Left ventricle myocardium superior (tissue), 1 donor: ENCODE measurements at regions not wholly inside any gene's neighbourhood (a gene's known extent, or its start where the extent isn't known, plus 50 kb on each side); places are given as distances from the start of the nearest gene placed in this dataset.

Source experiments
- ATAC-seq: fragments of 200-7000 bp; cut with Tn5 transposase; one replicate; pipeline ENCODE4 v1.9.1; 2020; ENCODE audit warnings: mild to moderate bottlenecking, moderate library complexity
- DNase-seq: peaks from one replicate; pipeline ENCODE4 v3.0.0-alpha.2; 2020
- intact Hi-C: fragments of 100-400 bp; cut with micrococcal nuclease; formaldehyde crosslinking; loops from one replicate; pipeline ENCODE4 v1.11.0; 2022
- donor health status: DM: no; HTN: yes; CAD: no; lungs with severe emphysema.

GRCh38 chr12:98090731-98091130 lies 424.7 kb upstream of the TMPO start:
- ATAC-seq = no peak
- intact Hi-C loops = no loop called here
- no peak for DNase-seq

- DNase-seq (no peak), ATAC-seq (no peak)
- intact Hi-C loops = no loop called here
Observed at GRCh38 chr12:98096436-98096835, 419.0 kb upstream of the TMPO start.

- intact Hi-C loops = no loop called here
- ATAC-seq (no peak), DNase-seq (no peak)
Observed at GRCh38 chr12:98106031-98106683, 409.2 kb upstream of the TMPO start.

- DNase-seq (no peak), ATAC-seq (no peak)
- intact Hi-C loops = no loop called here
Observed at GRCh38 chr12:98109266-98109665, 406.1 kb upstream of the TMPO start.

- intact Hi-C loops = no loop called here
- no peak for ATAC-seq
- DNase-seq = no peak
Observed at GRCh38 chr12:98110536-98110935, 404.9 kb upstream of the TMPO start.

- no peak for DNase-seq
- intact Hi-C loops = no loop called here
- no peak for ATAC-seq
Observed at GRCh38 chr12:98113548-98113947, 401.8 kb upstream of the TMPO start.

GRCh38 chr12:98121963-98122362 lies 393.4 kb upstream of the TMPO start:
- ATAC-seq (no peak), DNase-seq (no peak)
- intact Hi-C loops = no loop called here

- ATAC-seq (no peak), DNase-seq (no peak)
- intact Hi-C loops = no loop called here
Observed at GRCh38 chr12:98123021-98123461, 392.3 kb upstream of the TMPO start.

GRCh38 chr12:98126637-98127335 lies 388.6 kb upstream of the TMPO start:
- intact Hi-C loops = no loop called here
- DNase-seq (no peak), ATAC-seq (no peak)

- intact Hi-C loops = no loop called here
- ATAC-seq (no peak), DNase-seq (no peak)
Observed at GRCh38 chr12:98127336-98127679, 388.1 kb upstream of the TMPO start.

GRCh38 chr12:98127854-98128253 lies 387.5 kb upstream of the TMPO start:
- intact Hi-C loops = no loop called here
- no peak for DNase-seq
- no peak for ATAC-seq

GRCh38 chr12:98136544-98136943 lies 378.8 kb upstream of the TMPO start:
- intact Hi-C loops = no loop called here
- ATAC-seq (no peak), DNase-seq (no peak)

- intact Hi-C loops = no loop called here
- DNase-seq = no peak
- no peak for ATAC-seq
Observed at GRCh38 chr12:98137278-98137677, 378.1 kb upstream of the TMPO start.

GRCh38 chr12:98144953-98145352 lies 370.4 kb upstream of the TMPO start:
- intact Hi-C loops = no loop called here
- ATAC-seq (no peak), DNase-seq (no peak)

- ATAC-seq (no peak), DNase-seq (no peak)
- intact Hi-C loops = no loop called here
Observed at GRCh38 chr12:98146043-98146442, 369.3 kb upstream of the TMPO start.

GRCh38 chr12:98146487-98146886 lies 368.9 kb upstream of the TMPO start:
- DNase-seq (no peak), ATAC-seq (no peak)
- intact Hi-C loops = no loop called here

GRCh38 chr12:98149270-98149669 lies 366.1 kb upstream of the TMPO start:
- DNase-seq (no peak), ATAC-seq (no peak)
- intact Hi-C loops = no loop called here

- ATAC-seq (no peak), DNase-seq (no peak)
- intact Hi-C loops = no loop called here
Observed at GRCh38 chr12:98149691-98150210, 365.6 kb upstream of the TMPO start.

- DNase-seq = no peak
- no peak for ATAC-seq
- intact Hi-C loops = no loop called here
Observed at GRCh38 chr12:98151105-98151590, 364.2 kb upstream of the TMPO start.

GRCh38 chr12:98151984-98152383 lies 363.4 kb upstream of the TMPO start:
- ATAC-seq (no peak), DNase-seq (no peak)
- intact Hi-C loops = no loop called here

- no peak for DNase-seq
- no peak for ATAC-seq
- intact Hi-C loops = no loop called here
Observed at GRCh38 chr12:98154850-98155249, 360.5 kb upstream of the TMPO start.
